ENCODE measurements at regions not wholly inside any gene's neighbourhood (a gene's known extent, or its start where the extent isn't known, plus 50 kb on each side); places are given as distances from the start of the nearest gene placed in this dataset.

DNA sequence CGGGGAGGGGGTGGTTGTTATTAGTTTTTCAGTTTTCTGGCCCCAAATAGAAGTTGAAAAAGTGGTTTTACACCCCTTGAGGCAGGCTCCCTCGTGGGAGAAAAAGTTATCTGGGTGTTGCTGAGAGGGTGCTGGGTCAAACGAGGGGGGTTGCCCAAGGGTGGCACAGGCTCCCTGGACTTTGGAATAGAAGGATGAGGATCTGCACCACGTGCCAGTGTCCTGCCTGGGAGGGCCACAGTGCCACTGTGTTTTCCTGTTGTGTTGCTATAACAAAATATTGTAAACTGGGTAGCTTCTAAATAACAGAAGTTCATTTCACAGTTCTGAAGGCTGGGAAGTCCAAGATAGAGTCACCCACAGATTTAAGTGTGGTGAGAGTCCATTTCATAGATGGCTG lies 181.9 kb downstream of the CXCL12 start (continued):
- TF ChIP-seq, protein P1, sequence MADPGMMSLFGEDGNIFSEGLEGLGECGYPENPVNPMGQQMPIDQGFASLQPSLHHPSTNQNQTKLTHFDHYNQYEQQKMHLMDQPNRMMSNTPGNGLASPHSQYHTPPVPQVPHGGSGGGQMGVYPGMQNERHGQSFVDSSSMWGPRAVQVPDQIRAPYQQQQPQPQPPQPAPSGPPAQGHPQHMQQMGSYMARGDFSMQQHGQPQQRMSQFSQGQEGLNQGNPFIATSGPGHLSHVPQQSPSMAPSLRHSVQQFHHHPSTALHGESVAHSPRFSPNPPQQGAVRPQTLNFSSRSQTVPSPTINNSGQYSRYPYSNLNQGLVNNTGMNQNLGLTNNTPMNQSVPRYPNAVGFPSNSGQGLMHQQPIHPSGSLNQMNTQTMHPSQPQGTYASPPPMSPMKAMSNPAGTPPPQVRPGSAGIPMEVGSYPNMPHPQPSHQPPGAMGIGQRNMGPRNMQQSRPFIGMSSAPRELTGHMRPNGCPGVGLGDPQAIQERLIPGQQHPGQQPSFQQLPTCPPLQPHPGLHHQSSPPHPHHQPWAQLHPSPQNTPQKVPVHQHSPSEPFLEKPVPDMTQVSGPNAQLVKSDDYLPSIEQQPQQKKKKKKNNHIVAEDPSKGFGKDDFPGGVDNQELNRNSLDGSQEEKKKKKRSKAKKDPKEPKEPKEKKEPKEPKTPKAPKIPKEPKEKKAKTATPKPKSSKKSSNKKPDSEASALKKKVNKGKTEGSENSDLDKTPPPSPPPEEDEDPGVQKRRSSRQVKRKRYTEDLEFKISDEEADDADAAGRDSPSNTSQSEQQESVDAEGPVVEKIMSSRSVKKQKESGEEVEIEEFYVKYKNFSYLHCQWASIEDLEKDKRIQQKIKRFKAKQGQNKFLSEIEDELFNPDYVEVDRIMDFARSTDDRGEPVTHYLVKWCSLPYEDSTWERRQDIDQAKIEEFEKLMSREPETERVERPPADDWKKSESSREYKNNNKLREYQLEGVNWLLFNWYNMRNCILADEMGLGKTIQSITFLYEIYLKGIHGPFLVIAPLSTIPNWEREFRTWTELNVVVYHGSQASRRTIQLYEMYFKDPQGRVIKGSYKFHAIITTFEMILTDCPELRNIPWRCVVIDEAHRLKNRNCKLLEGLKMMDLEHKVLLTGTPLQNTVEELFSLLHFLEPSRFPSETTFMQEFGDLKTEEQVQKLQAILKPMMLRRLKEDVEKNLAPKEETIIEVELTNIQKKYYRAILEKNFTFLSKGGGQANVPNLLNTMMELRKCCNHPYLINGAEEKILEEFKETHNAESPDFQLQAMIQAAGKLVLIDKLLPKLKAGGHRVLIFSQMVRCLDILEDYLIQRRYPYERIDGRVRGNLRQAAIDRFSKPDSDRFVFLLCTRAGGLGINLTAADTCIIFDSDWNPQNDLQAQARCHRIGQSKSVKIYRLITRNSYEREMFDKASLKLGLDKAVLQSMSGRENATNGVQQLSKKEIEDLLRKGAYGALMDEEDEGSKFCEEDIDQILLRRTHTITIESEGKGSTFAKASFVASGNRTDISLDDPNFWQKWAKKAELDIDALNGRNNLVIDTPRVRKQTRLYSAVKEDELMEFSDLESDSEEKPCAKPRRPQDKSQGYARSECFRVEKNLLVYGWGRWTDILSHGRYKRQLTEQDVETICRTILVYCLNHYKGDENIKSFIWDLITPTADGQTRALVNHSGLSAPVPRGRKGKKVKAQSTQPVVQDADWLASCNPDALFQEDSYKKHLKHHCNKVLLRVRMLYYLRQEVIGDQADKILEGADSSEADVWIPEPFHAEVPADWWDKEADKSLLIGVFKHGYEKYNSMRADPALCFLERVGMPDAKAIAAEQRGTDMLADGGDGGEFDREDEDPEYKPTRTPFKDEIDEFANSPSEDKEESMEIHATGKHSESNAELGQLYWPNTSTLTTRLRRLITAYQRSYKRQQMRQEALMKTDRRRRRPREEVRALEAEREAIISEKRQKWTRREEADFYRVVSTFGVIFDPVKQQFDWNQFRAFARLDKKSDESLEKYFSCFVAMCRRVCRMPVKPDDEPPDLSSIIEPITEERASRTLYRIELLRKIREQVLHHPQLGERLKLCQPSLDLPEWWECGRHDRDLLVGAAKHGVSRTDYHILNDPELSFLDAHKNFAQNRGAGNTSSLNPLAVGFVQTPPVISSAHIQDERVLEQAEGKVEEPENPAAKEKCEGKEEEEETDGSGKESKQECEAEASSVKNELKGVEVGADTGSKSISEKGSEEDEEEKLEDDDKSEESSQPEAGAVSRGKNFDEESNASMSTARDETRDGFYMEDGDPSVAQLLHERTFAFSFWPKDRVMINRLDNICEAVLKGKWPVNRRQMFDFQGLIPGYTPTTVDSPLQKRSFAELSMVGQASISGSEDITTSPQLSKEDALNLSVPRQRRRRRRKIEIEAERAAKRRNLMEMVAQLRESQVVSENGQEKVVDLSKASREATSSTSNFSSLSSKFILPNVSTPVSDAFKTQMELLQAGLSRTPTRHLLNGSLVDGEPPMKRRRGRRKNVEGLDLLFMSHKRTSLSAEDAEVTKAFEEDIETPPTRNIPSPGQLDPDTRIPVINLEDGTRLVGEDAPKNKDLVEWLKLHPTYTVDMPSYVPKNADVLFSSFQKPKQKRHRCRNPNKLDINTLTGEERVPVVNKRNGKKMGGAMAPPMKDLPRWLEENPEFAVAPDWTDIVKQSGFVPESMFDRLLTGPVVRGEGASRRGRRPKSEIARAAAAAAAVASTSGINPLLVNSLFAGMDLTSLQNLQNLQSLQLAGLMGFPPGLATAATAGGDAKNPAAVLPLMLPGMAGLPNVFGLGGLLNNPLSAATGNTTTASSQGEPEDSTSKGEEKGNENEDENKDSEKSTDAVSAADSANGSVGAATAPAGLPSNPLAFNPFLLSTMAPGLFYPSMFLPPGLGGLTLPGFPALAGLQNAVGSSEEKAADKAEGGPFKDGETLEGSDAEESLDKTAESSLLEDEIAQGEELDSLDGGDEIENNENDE (IDR thresholded peaks at IDR 0.05; ENCODE audit: insufficient replicate concordance, low read length) = no peak
- TF ChIP-seq ZNF274 (IDR thresholded peaks at IDR 0.05; ENCODE audit: borderline replicate concordance, extremely low read depth, low read length) (no peak), POU5F1 (IDR thresholded peaks at IDR 0.05; ENCODE audit: low read depth, low read length) (no peak), SRF (IDR thresholded peaks at IDR 0.05; ENCODE audit: low read depth, low read length) (no peak), HDAC6 (IDR thresholded peaks at IDR 0.05; ENCODE audit: low read depth, low read length) (no peak), SIRT6 (IDR thresholded peaks at IDR 0.05; ENCODE audit: low read length) (no peak), PHF8 (conservative IDR thresholded peaks at IDR 0.05; ENCODE audit: low read depth, low read length) (no peak)
- TF ChIP-seq, protein P2, sequence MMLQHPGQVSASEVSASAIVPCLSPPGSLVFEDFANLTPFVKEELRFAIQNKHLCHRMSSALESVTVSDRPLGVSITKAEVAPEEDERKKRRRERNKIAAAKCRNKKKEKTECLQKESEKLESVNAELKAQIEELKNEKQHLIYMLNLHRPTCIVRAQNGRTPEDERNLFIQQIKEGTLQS (IDR thresholded peaks at IDR 0.05; ENCODE audit: insufficient read depth, low read depth, low read length) = no peak

All from H1 (cell line).